ENCODE measurements at regions not wholly inside any gene's neighbourhood (a gene's known extent, or its start where the extent isn't known, plus 50 kb on each side); places are given as distances from the start of the nearest gene placed in this dataset.

- H3K36me3 ChIP-seq (ENCODE audit: control insufficient read depth, insufficient read depth, low read length), result no peaks in the 10 kb centered on the region
- no peaks in the 10 kb centered on the region for H3K4me1 ChIP-seq
- BruUV-seq (replicated peaks), result no TSS peak
- TF ChIP-seq CTCF (IDR thresholded peaks at IDR 0.05; ENCODE audit: insufficient read depth in 1 of 2, low read depth in 1 of 2, low read length in 1 of 2, severe bottlenecking in 1 of 2, unreplicated experiment in 1 of 2), result no peak
- no peak overlapping the region for H3K4me3 ChIP-seq (ENCODE audit: low read depth, low read length)
- H3K9me3 ChIP-seq, result no peaks in the 10 kb centered on the region
- H3K27ac Mint-ChIP-seq (ENCODE audit: unreplicated experiment), result no peak overlapping the region
- no peak for DNase-seq
- CTCF ChIA-PET, result no interaction called here
- H3K9me3 Mint-ChIP-seq (ENCODE audit: unreplicated experiment), result no peaks in the 10 kb centered on the region
- no peaks in the 10 kb centered on the region for H3K4me1 Mint-ChIP-seq (ENCODE audit: low read depth, unreplicated experiment)
- POLR2A ChIA-PET, result no interaction called here
- no peak overlapping the region for H3K4me3 Mint-ChIP-seq (ENCODE audit: unreplicated experiment)
- H3K27me3 Mint-ChIP-seq (ENCODE audit: insufficient read depth, unreplicated experiment), result no peaks in the 10 kb centered on the region
- intact Hi-C loops (cut with micrococcal nuclease; ENCODE audit: unreplicated experiment), result no loop called here
- H3K27me3 ChIP-seq (replicated peaks; ENCODE audit: control insufficient read depth, insufficient read depth, low read length), result no peaks in the 10 kb centered on the region
- no peaks in the 10 kb centered on the region for H3K36me3 Mint-ChIP-seq (ENCODE audit: insufficient read depth, unreplicated experiment)
Observed at GRCh38 chr13:72112216-72112615, 245.2 kb upstream of the DACH1 start.

- no peaks in the 10 kb centered on the region for H3K4me1 Mint-ChIP-seq (ENCODE audit: low read depth, unreplicated experiment)
- TF ChIP-seq CTCF (IDR thresholded peaks at IDR 0.05; ENCODE audit: insufficient read depth in 1 of 2, low read depth in 1 of 2, low read length in 1 of 2, severe bottlenecking in 1 of 2, unreplicated experiment in 1 of 2), result no peak
Observed at GRCh38 chr13:72109863-72110262, 242.9 kb upstream of the DACH1 start.

GRCh38 chr13:72104656-72105180 lies 237.7 kb upstream of the DACH1 start:
- intact Hi-C loops (cut with micrococcal nuclease; ENCODE audit: unreplicated experiment), result no loop called here
- no peak for DNase-seq
- no peak for TF ChIP-seq CTCF (IDR thresholded peaks at IDR 0.05; ENCODE audit: insufficient read depth in 1 of 2, low read depth in 1 of 2, low read length in 1 of 2, severe bottlenecking in 1 of 2, unreplicated experiment in 1 of 2)
- no peak overlapping the region for H3K4me3 ChIP-seq (ENCODE audit: low read depth, low read length)
- no TSS peak for BruUV-seq (replicated peaks)
- H3K27me3 Mint-ChIP-seq (ENCODE audit: insufficient read depth, unreplicated experiment), result no peaks in the 10 kb centered on the region
- no peak overlapping the region for H3K27ac Mint-ChIP-seq (ENCODE audit: unreplicated experiment)
- no peaks in the 10 kb centered on the region for H3K4me1 ChIP-seq
- H3K36me3 ChIP-seq (ENCODE audit: control insufficient read depth, insufficient read depth, low read length), result no peaks in the 10 kb centered on the region
- no peaks in the 10 kb centered on the region for H3K9me3 Mint-ChIP-seq (ENCODE audit: unreplicated experiment)
- ChIA-PET POLR2A (no interaction called here), CTCF (no interaction called here)
- no peak overlapping the region for H3K4me3 Mint-ChIP-seq (ENCODE audit: unreplicated experiment)
- H3K9me3 ChIP-seq, result no peaks in the 10 kb centered on the region
- H3K27me3 ChIP-seq (replicated peaks; ENCODE audit: control insufficient read depth, insufficient read depth, low read length), result no peaks in the 10 kb centered on the region
- H3K36me3 Mint-ChIP-seq (ENCODE audit: insufficient read depth, unreplicated experiment), result no peaks in the 10 kb centered on the region
- H3K4me1 Mint-ChIP-seq (ENCODE audit: low read depth, unreplicated experiment), result no peaks in the 10 kb centered on the region

More at GRCh38 chr13:72109863-72110262, 242.9 kb upstream of the DACH1 start:
- no peaks in the 10 kb centered on the region for H3K27me3 ChIP-seq (replicated peaks; ENCODE audit: control insufficient read depth, insufficient read depth, low read length)
- Mint-ChIP-seq H3K27me3 (ENCODE audit: insufficient read depth, unreplicated experiment) (no peaks in the 10 kb centered on the region), H3K4me3 (ENCODE audit: unreplicated experiment) (no peak overlapping the region), H3K9me3 (ENCODE audit: unreplicated experiment) (no peaks in the 10 kb centered on the region), H3K27ac (ENCODE audit: unreplicated experiment) (no peak overlapping the region), H3K36me3 (ENCODE audit: insufficient read depth, unreplicated experiment) (no peaks in the 10 kb centered on the region)
- intact Hi-C loops (cut with micrococcal nuclease; ENCODE audit: unreplicated experiment), result no loop called here
- ChIA-PET CTCF (no interaction called here), POLR2A (no interaction called here)
- no peak for DNase-seq
- no TSS peak for BruUV-seq (replicated peaks)
- no peak overlapping the region for H3K4me3 ChIP-seq (ENCODE audit: low read depth, low read length)
- H3K4me1 ChIP-seq, result no peaks in the 10 kb centered on the region
- H3K9me3 ChIP-seq, result no peaks in the 10 kb centered on the region
- H3K36me3 ChIP-seq (ENCODE audit: control insufficient read depth, insufficient read depth, low read length), result no peaks in the 10 kb centered on the region
